PFSK-1 (cell line): ENCODE measurements at regions not wholly inside any gene's neighbourhood (a gene's known extent, or its start where the extent isn't known, plus 50 kb on each side); places are given as distances from the start of the nearest gene placed in this dataset.

Source experiments
- POLR2AphosphoS5 ChIP-seq: IDR thresholded peaks from 2 replicates; pipeline ENCODE4 v1.6.1; 2012; ENCODE audit warnings: low read depth, mild to moderate bottlenecking, control low read depth, low read length, moderate library complexity
- SIN3A ChIP-seq: IDR thresholded peaks from 2 replicates; pipeline ENCODE4 v1.6.1; 2012; ENCODE audit warnings: mild to moderate bottlenecking, low read length, moderate library complexity, borderline replicate concordance; ENCODE audit not compliant: insufficient read depth
- TAF1 ChIP-seq: IDR thresholded peaks from 2 replicates; pipeline ENCODE4 v1.6.1; 2012; ENCODE audit warnings: low read length, control low read depth, borderline replicate concordance; ENCODE audit not compliant: insufficient read depth

DNA sequence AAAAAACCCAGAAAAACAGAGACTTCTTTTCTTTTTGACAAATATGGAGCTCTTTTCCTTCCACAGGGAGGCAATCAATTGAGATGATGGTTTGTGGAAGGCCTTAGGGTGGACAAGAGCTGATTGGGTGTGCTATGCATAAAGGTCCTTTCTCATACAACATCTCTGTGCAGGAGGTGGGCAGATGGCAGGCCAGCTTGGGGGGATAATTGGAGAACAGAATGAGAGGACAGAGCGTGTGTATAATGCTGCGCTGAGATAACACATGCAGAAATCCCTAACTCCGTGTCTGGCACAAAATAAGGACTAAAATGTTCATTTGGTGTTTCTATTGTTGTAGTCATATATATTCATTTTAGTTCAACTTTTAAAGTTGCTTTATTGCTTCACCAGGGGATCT, 159.0 kb upstream of the MEF2C start:
- TF ChIP-seq POLR2AphosphoS5 (no peak), TAF1 (no peak), SIN3A (no peak)
